ENCODE measurements at regions not wholly inside any gene's neighbourhood (a gene's known extent, or its start where the extent isn't known, plus 50 kb on each side); places are given as distances from the start of the nearest gene placed in this dataset.

GRCh38 chr4:162682651-162683050, 484.0 kb downstream of the NAF1 start:
- Histone ChIP-seq H3K36me3 (no peaks in the 10 kb centered on the region), H3K4me3 (no peak overlapping the region), H3K27me3 (no peaks in the 10 kb centered on the region), H3K27ac (no peak overlapping the region), H3K9me3 (no peaks in the 10 kb centered on the region), H3K4me1 (no peaks in the 10 kb centered on the region)
- intact Hi-C loops (cut with DNase I; ENCODE audit: low total_unique reads) = no loop called here
- no peak for TF ChIP-seq CTCF (IDR thresholded peaks at IDR 0.05)
- no peak for TF ChIP-seq POLR2A (IDR thresholded peaks at IDR 0.05)
- no peak for DNase-seq

GRCh38 chr4:162681212-162681611, 485.5 kb downstream of the NAF1 start:
- H3K36me3 ChIP-seq = no peaks in the 10 kb centered on the region
- H3K4me3 ChIP-seq = no peak overlapping the region
- intact Hi-C loops (cut with DNase I; ENCODE audit: low total_unique reads) = no loop called here
- H3K4me1 ChIP-seq = no peaks in the 10 kb centered on the region
- DNase-seq = no peak
- no peaks in the 10 kb centered on the region for H3K27me3 ChIP-seq
- no peak overlapping the region for H3K27ac ChIP-seq
- H3K9me3 ChIP-seq = no peaks in the 10 kb centered on the region
- TF ChIP-seq CTCF (IDR thresholded peaks at IDR 0.05) = no peak
- TF ChIP-seq POLR2A (IDR thresholded peaks at IDR 0.05) = no peak

GRCh38 chr4:162675661-162676060, 491.0 kb downstream of the NAF1 start:
- intact Hi-C loops (cut with DNase I; ENCODE audit: low total_unique reads) = no loop called here
- H3K9me3 ChIP-seq = no peaks in the 10 kb centered on the region
- H3K4me3 ChIP-seq = no peak overlapping the region
- no peak overlapping the region for H3K27ac ChIP-seq
- DNase-seq = no peak
- H3K27me3 ChIP-seq = no peaks in the 10 kb centered on the region
- H3K4me1 ChIP-seq = no peaks in the 10 kb centered on the region
- no peak for TF ChIP-seq POLR2A (IDR thresholded peaks at IDR 0.05)
- no peak for TF ChIP-seq CTCF (IDR thresholded peaks at IDR 0.05)
- H3K36me3 ChIP-seq = no peaks in the 10 kb centered on the region

GRCh38 chr4:162661913-162662312, 498.1 kb upstream of the FSTL5 start:
- Histone ChIP-seq H3K36me3 (no peaks in the 10 kb centered on the region), H3K4me3 (no peak overlapping the region), H3K9me3 (peaks cover 0 to 3% of the 10 kb centered on the region in 2 donors), H3K27ac (no peak overlapping the region), H3K4me1 (no peaks in the 10 kb centered on the region), H3K27me3 (no peaks in the 10 kb centered on the region)
- TF ChIP-seq POLR2A (IDR thresholded peaks at IDR 0.05) (no peak), CTCF (IDR thresholded peaks at IDR 0.05) (no peak)
- intact Hi-C loops (cut with DNase I; ENCODE audit: low total_unique reads) = no loop called here
- DNase-seq = no peak

GRCh38 chr4:162659716-162660115, 495.9 kb upstream of the FSTL5 start:
- Histone ChIP-seq H3K9me3 (peaks cover 0 to 3% of the 10 kb centered on the region in 2 donors), H3K4me1 (no peaks in the 10 kb centered on the region), H3K27me3 (no peaks in the 10 kb centered on the region), H3K4me3 (no peak overlapping the region), H3K27ac (no peak overlapping the region), H3K36me3 (no peaks in the 10 kb centered on the region)
- intact Hi-C loops (cut with DNase I; ENCODE audit: low total_unique reads) = no loop called here
- TF ChIP-seq CTCF (IDR thresholded peaks at IDR 0.05) = no peak
- no peak for TF ChIP-seq POLR2A (IDR thresholded peaks at IDR 0.05)
- DNase-seq = no peak

Measured in uterus (tissue), 3 donors.